SK-N-MC (cell line): ENCODE measurements at regions not wholly inside any gene's neighbourhood (a gene's known extent, or its start where the extent isn't known, plus 50 kb on each side); places are given as distances from the start of the nearest gene placed in this dataset.

Experiments
- EZH2 ChIP-seq: fragments of 200-600 bp; sonication (generic); IDR thresholded peaks from one replicate; pipeline ENCODE4 v1.6.1; 2017; ENCODE audit warnings: antibody characterized with exemption
- FOXP2 ChIP-seq: optimal IDR thresholded peaks from 2 replicates; pipeline ENCODE3; 2011; ENCODE audit warnings: mild to moderate bottlenecking, moderate library complexity; ENCODE audit not compliant: insufficient read depth; ENCODE audit errors: extremely low read length, control extremely low read depth
- POLR2AphosphoS5 ChIP-seq: IDR thresholded peaks from 2 replicates; pipeline ENCODE4 v1.6.1; 2012; ENCODE audit warnings: mild to moderate bottlenecking, low read depth, low read length, borderline replicate concordance

- TF ChIP-seq FOXP2, result no peak
- TF ChIP-seq POLR2AphosphoS5, result no peak
- TF ChIP-seq EZH2, result no peak
These were observed 689.8 kb downstream of the INHBA start for GRCh38 chr7:41013117-41013516.
